RPMI7951 (cell line): ENCODE measurements at regions not wholly inside any gene's neighbourhood (a gene's known extent, or its start where the extent isn't known, plus 50 kb on each side); places are given as distances from the start of the nearest gene placed in this dataset.
"Not testable (repeated sequence)": the region's sequence is repeated elsewhere in the genome, so short reads cannot be mapped to it uniquely, and the experiment has no call there.

Experiments
- DNase-seq: peaks from one replicate; pipeline ENCODE4 v3.0.0-alpha.2; 2012; ENCODE audit warnings: low read depth

DNA sequence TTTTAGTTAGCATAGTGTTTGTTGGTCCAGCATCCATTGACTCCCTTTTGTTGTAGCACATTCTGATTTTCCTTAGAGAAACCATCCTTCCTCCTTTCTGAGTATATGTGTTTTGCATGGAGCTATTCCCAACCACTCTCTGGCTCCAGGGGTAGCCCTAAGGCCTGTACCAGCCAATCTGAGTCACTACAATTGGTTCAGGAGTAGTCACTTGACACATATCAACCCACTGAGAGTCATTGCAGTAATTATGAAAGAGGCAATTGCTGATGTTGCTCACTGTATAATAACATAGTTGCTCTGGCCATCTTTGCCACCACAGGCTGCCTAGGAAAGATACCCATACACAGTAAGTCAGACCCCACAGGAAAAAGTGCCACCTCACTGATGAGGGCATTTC lies 71.2 kb upstream of the GRID2 start:
- peak; percentile 49 for DNase-seq

DNA sequence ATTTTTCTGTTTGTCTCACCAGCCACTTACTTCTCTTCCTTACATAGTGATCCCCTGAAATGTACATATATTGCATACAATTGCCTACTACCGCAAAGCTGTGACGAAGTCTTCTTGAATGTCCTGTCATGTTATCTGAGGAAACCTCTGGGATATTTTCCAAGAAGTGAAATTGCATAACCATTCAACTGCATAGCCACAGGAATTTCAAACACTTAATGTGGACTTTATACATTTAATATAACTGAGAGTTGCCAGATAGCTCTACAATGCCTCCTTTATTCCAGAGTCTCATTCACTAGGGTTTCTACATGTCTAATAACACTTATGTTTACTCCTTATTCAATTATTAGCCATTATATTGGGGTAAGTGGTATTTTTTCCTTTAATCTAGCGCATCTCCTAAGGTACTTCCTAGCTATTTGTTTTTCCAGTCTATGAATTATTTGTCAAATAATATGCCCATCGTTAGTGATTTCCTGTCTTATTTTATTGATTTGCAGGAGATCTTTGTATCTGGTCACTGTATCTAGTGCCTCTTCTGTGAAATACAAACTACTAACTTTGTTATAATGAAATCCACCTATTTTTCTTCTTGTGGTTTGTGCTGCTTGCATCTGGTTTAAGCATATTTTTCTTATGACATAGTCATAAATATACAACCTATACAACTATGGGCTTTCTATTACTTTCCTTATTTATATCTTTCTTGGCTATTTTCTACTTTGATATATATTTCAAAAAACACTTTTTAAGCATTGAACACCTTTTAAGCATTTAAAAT lies 69.2 kb upstream of the GRID2 start:
- DNase-seq = peak; percentile 92

DNA sequence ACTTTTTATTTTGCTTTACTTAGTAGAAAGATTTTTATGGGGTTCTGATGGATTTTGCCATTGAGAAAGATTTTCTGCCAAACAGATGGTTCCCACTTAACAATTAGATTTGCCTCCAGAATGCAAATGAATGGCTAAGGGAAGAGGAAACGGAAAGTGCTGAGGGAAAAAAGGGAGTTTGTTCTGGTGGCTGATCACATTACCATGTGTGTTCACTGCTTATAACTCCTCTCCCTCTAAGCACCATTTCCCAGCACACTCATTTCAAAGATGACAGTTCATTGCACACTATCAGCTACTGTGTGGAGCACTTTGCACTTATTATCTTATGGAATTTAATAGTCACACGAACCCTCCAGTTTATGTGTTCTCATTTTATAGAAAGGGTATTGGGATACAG lies 68.0 kb upstream of the GRID2 start:
- DNase-seq = peak; percentile 32

DNA sequence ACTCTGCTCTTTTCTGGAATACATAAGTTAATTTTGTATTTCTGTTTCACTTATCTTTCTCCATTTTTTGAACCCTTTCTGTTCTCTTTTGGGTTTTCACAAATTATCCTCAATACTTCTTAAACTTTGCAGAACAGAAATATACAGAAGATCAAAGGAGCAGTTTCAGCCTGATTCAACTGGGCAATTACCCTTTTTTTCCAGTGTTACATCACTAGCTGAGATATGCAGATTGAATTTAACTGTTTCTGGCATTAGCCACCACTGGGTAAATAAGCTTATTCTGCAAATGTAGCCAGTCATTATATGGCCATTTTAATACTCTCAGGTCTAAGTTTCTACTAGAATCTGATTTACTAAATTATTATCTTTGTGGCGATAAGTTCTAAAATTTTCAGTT lies 66.9 kb upstream of the GRID2 start:
- peak; percentile 10 for DNase-seq

DNA sequence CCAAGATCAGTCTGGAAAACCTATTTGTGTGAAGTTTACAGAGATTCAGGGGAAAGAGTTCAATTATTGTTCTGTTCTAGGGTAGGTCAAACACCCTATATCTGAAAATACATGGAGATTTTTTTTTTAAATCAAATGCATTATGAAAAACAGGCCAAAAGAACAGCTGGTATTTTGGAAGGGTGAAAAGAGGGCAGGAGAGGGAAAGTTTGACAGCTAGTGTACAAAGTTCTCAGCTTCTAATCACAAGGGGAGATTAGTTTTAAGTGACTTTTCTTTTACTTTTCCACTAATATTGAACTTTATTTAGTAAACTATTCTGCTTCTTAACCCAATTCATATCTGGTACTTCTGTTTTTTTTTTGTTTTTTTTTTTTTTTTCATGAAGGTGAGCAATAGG lies 66.2 kb upstream of the GRID2 start:
- DNase-seq = no peak

DNA sequence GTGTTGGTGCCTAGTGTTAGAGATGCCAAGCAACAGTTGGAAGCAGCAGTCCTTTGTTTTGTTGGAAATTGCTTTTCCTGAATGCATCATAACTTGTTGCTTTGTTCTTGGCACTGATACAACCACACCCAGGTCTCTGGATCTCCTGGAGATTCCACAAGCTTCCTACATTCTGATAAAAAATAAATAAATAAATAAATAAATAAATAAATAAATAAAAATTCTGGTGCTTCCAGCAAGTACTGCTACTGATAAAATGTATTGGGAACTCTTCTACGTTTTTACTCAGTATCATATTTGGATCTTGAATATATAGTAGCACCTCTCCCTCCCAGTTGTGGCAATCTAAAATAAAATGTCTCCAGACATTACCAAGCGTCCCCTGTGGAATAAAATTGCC lies 62.7 kb upstream of the GRID2 start:
- DNase-seq = no peak

DNA sequence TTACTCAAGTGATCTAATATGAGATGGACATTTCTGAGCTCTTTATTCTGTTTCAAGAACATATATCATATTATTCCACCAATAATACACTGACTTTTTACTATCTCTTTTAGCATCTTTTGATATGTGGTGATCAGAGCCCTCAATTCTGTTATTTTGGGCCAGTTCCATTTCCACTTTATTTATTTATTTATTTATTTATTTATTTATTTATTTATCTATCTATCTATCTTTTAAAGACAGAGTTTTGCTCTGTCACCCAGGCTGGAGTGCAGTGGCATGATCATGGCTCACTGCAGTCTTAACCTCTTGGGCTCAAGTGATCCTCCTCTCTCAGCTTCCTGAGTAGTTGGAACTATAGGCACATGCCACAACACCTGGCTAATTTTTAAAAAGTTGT lies 57.4 kb upstream of the GRID2 start:
- DNase-seq = no peak

DNA sequence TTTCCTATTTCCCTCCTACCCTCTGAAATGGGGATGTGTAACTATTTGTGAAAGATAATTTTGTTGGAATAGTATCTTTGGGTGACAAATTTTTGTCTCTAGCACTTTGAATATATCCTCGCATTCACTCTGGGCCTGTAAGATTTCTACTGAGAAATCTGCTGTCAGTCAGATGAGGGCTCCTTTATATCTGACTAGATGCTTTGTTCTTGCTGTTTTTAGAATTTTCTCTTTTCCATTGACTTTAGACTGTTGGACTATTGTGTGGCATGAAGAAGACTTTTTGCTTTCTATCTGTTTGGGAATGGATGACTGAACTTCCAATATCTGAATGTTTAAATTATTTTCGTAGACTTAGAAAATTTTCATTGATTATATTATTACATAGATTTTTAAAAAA lies 54.2 kb upstream of the GRID2 start:
- no peak for DNase-seq

DNA sequence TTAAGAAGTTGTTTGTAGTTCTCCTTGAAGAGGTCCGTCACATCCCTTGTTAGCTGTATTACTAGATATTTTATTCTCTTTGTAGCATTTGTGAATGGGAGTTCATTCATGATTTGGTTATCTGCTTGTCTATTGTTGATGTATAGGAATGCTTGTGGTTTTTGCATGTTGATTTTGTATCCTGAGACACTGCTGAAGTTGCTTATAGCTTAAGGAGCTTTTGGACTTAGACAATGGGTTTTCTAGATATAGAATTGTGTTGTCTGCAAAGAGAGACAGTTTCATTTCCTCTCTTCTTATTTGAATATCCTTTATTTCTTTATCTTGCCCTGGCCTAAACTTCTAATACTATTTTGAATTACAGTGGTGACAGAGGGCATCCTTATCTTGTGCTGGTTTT lies 52.1 kb upstream of the GRID2 start:
- DNase-seq = no peak

DNA sequence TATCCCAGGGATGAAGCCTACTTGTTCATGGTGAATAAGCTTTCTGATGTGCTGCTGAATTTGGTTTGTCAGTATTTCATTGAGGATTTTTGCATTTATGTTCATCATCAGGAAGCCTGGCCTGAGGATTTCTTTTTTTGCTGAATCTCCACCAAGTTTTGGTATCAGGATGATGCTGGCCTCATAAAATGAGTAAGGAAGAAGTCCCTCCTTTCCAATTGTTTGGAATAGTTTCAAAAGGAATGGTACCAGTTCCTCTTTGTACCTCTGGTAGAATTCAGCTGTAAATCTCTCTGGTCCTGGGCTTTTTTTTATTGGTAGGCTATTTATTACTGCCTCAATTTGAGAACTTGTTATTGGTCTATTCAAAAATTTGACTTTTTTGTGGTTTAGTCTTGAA lies 51.4 kb upstream of the GRID2 start:
- not testable (repeated sequence) for DNase-seq

DNA sequence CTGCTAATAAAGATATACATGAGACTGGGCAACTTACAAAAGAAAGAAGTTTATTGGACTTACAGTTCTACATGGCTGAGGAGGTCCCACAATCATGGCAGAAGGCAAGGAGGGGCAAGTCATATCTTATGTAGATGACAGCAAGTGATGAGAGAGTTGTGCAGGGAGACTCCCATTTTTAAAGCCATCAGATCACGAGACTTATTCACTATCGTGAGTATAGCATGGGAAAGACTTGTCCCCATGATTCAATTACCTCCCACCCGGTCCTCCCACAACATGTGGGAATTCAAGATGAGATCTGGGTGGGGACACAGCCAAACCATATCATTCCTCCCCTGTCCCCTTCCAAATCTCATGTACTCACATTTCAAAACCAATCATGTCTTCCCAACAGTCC lies 50.9 kb upstream of the GRID2 start:
- no peak for DNase-seq

DNA sequence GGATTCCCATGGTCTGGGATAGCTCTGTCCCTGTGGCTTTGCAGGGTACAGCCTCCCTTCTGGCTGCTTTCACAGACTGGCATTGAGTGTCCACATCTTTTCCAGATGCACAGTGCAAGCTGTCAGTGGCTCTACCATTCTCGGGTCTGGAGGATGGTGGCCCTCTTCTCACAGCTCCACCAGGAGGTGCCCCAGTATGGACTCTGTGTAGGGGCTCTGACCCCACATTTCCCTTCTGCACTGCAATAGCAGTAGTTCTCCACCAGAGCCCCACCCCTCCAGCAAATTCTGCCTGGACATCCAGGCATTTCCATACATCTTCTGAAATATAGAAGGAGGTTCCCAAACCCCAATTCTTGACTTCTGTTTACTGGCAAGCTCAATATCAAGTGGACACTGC lies 50.2 kb upstream of the GRID2 start:
- no peak for DNase-seq
